Astrocyte of the cerebellum (primary cell): ENCODE measurements at regions not wholly inside any gene's neighbourhood (a gene's known extent, or its start where the extent isn't known, plus 50 kb on each side); places are given as distances from the start of the nearest gene placed in this dataset.

Source experiments
- DNase-seq: peaks from one replicate; pipeline ENCODE4 v3.0.0-alpha.2; 2011; ENCODE audit warnings: low read depth
- H3K4me3 ChIP-seq: 2 replicates; pipeline ENCODE4 v1.5.1; 2011; ENCODE audit warnings: mild to moderate bottlenecking, low read depth, low read length, moderate library complexity
- CTCF ChIP-seq: IDR thresholded peaks from 2 replicates; pipeline ENCODE4 v1.5.1; 2012; ENCODE audit warnings: low read length, low read depth, moderate library complexity, mild to moderate bottlenecking; ENCODE audit errors: missing control alignments
- in situ Hi-C: cut with HindIII; loops from 2 replicates; pipeline ENCODE4 v1.10.0; 2017; ENCODE audit warnings: low sequenced_read_pairs

DNA sequence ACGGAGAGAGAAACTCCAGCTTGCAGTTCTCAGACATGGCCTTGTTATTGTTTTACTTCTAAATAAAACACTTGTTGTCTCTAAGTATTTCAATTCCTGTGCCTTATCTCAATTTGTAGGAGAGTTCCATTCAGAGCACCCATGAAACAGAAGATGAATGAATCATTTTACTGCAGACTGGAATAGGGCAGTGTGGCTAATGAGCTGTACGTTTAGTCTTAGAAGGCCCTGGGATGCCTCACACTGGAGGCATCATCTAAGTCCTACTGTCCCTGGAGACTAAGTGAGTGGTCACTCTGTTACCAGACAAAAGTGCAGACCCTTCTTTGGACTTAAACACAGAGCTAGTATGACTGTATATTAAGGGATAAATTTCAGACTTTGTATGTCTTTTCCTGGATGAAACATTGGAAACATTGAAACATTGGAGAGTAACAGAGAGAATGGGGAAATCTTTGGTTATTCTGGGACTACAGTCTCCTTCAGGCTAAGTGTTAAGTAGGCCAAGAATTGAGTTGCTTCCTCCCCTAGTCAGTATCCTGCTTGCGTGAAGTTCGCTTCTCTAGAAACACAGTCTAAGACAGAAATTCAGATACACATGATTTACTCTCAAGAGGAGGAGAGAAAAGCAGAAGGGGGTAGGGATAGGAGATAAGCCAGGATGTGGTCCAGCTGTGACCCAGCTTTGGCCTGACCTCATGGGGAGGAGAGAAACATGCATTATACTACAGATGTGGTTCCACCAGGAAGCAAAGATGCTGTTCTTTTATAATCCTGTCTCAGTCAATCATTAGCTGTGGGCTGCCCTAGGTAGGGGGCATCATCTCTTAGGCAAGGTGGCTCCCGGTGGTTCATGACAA, 167.4 kb upstream of the BMP2 start:
- H3K4me3 ChIP-seq = no peak overlapping the region
- no peak for DNase-seq
- TF ChIP-seq CTCF = no peak
- in situ Hi-C loops = no loop called here

GRCh38 chr20:6595704-6596103, 171.8 kb upstream of the BMP2 start:
- TF ChIP-seq CTCF = no peak
- in situ Hi-C loops = no loop called here
- DNase-seq = peak; percentile 72
- H3K4me3 ChIP-seq = no peak overlapping the region

GRCh38 chr20:6590891-6591637, 176.4 kb upstream of the BMP2 start:
- in situ Hi-C loops = no loop called here
- no peak overlapping the region for H3K4me3 ChIP-seq
- peak; percentile 63 for DNase-seq
- no peak for TF ChIP-seq CTCF

DNA sequence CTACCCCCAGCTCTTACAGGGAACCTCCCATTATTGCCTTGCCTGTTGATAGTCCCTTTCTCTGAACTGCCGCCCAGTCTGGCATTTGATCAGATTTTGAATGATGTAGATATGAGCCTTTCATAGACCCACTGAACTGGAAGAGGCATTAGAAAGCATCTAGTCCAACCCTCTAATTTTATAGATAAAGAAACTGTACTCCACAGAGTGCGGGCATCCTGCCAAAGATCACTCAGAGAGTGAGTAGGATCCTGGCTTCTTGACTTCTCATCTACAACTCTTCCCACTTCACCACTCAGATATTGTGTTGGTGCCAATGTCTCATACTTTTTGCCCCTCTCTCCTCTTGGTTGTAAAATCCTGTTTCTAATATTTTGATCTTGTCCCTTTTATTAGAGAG, 179.2 kb upstream of the BMP2 start:
- in situ Hi-C loops = no loop called here

GRCh38 chr20:6583134-6583738, 184.2 kb upstream of the BMP2 start:
- in situ Hi-C loops = no loop called here
- TF ChIP-seq CTCF = peak; percentile 77
- DNase-seq = peak; percentile 59
- no peak overlapping the region for H3K4me3 ChIP-seq

More for the DNA sequence above, 179.2 kb upstream of the BMP2 start:
- H3K4me3 ChIP-seq = no peak overlapping the region
- no peak for TF ChIP-seq CTCF
- DNase-seq = no peak

DNA sequence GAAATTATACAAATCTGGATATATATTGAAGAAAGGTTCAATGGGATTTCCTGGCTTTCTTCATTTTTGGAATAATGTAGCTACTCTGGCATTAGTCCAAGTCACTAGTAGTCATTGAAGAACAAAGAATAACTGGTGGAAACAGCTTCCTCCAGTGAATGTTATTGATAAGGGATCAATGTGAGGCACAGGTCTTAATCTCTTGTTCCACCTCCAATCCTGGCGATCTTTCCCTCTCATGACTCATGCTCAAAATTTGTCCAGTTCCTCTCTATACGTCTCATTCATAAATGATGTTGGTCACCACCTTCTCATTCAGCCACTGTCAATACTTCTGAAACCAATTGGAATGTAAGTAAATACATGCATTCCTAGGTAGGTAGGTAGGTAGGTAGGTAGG, 185.0 kb upstream of the BMP2 start:
- DNase-seq = no peak
- in situ Hi-C loops = no loop called here
- TF ChIP-seq CTCF = no peak
- H3K4me3 ChIP-seq = no peak overlapping the region
